Retina (tissue), 1 donor: ENCODE measurements at regions not wholly inside any gene's neighbourhood (a gene's known extent, or its start where the extent isn't known, plus 50 kb on each side); places are given as distances from the start of the nearest gene placed in this dataset.
A peak's percentile ranks its signal among the peaks of the same experiment; 100 is the strongest.

Experiments used
- DNase-seq: peaks from one replicate; pipeline ENCODE4 v3.0.0-alpha.2; 2016

- no peak for DNase-seq
Measured at GRCh38 chr11:70810133-70810532, 411.8 kb downstream of the CTTN start.

GRCh38 chr11:70810681-70811080, 412.4 kb downstream of the CTTN start:
- DNase-seq = no peak

GRCh38 chr11:70811483-70811882, 413.2 kb downstream of the CTTN start:
- DNase-seq = no peak

- no peak for DNase-seq
Measured at GRCh38 chr11:70811915-70812314, 413.6 kb downstream of the CTTN start.

GRCh38 chr11:70812472-70812871, 414.1 kb downstream of the CTTN start:
- DNase-seq = no peak

GRCh38 chr11:70813651-70814050, 415.3 kb downstream of the CTTN start:
- DNase-seq = no peak

GRCh38 chr11:70815485-70815832, 417.1 kb downstream of the CTTN start:
- no peak for DNase-seq

- no peak for DNase-seq
Measured at GRCh38 chr11:70816156-70816678, 417.9 kb downstream of the CTTN start.

- peak; percentile 40 for DNase-seq
Measured at GRCh38 chr11:70818351-70818750, 420.0 kb downstream of the CTTN start.

GRCh38 chr11:70819022-70819421, 420.7 kb downstream of the CTTN start:
- DNase-seq = no peak

GRCh38 chr11:70820311-70820710, 422.0 kb downstream of the CTTN start:
- no peak for DNase-seq

GRCh38 chr11:70820712-70821111, 422.4 kb downstream of the CTTN start:
- DNase-seq = no peak

- no peak for DNase-seq
Measured at GRCh38 chr11:70823771-70824170, 425.4 kb downstream of the CTTN start.

GRCh38 chr11:70824605-70825245, 426.4 kb downstream of the CTTN start:
- DNase-seq = peak; percentile 28

GRCh38 chr11:70825893-70826540, 426.4 kb downstream of the SHANK2 start:
- no peak for DNase-seq

- peak; percentile 91 for DNase-seq
Measured at GRCh38 chr11:70826541-70827335, 425.6 kb downstream of the SHANK2 start.

- no peak for DNase-seq
Measured at GRCh38 chr11:70828593-70829082, 423.7 kb downstream of the SHANK2 start.

- no peak for DNase-seq
Measured at GRCh38 chr11:70829134-70829885, 423.1 kb downstream of the SHANK2 start.

GRCh38 chr11:70829886-70830272, 422.5 kb downstream of the SHANK2 start:
- DNase-seq = no peak

GRCh38 chr11:70833011-70833410, 419.4 kb downstream of the SHANK2 start:
- no peak for DNase-seq

- DNase-seq = no peak
Measured at GRCh38 chr11:70833554-70833953, 418.8 kb downstream of the SHANK2 start.

- DNase-seq = no peak
Measured at GRCh38 chr11:70834277-70834940, 418.0 kb downstream of the SHANK2 start.
